ES-I3 (cell line): ENCODE measurements at regions not wholly inside any gene's neighbourhood (a gene's known extent, or its start where the extent isn't known, plus 50 kb on each side); places are given as distances from the start of the nearest gene placed in this dataset.
"Not testable (repeated sequence)": the region's sequence is repeated elsewhere in the genome, so short reads cannot be mapped to it uniquely, and the experiment has no call there.

Source experiments
- H3K36me3 ChIP-seq: 2 replicates; pipeline ENCODE4 v1.6.1; 2013; ENCODE audit warnings: mild to moderate bottlenecking, low read length, control low read depth, moderate library complexity; ENCODE audit not compliant: insufficient read depth
- H3K4me1 ChIP-seq: 2 replicates; pipeline ENCODE4 v1.6.1; 2013; ENCODE audit warnings: mild to moderate bottlenecking, control low read depth, low read length; ENCODE audit not compliant: insufficient read depth
- H3K9ac ChIP-seq: 2 replicates; pipeline ENCODE4 v1.6.1; 2013; ENCODE audit warnings: low read depth, mild to moderate bottlenecking, low read length, moderate library complexity
- H3K9me3 ChIP-seq: 2 replicates; pipeline ENCODE4 v1.6.1; 2013; ENCODE audit warnings: mild to moderate bottlenecking, low read length, moderate library complexity; ENCODE audit not compliant: control insufficient read depth, insufficient read depth

GRCh38 chr9:63450836-63451235, 1834.2 kb downstream of the FOXD4L5 start:
- not testable (repeated sequence) for H3K36me3 ChIP-seq, H3K9me3 ChIP-seq, H3K9ac ChIP-seq, H3K4me1 ChIP-seq

- not testable (repeated sequence) for H3K36me3 ChIP-seq, H3K4me1 ChIP-seq, H3K9ac ChIP-seq, H3K9me3 ChIP-seq
Observed at GRCh38 chr9:63425123-63425522, 1859.9 kb downstream of the FOXD4L5 start.

GRCh38 chr9:63390897-63391296, 1894.1 kb downstream of the FOXD4L5 start:
- not testable (repeated sequence) for H3K9me3 ChIP-seq, H3K36me3 ChIP-seq, H3K4me1 ChIP-seq, H3K9ac ChIP-seq

DNA sequence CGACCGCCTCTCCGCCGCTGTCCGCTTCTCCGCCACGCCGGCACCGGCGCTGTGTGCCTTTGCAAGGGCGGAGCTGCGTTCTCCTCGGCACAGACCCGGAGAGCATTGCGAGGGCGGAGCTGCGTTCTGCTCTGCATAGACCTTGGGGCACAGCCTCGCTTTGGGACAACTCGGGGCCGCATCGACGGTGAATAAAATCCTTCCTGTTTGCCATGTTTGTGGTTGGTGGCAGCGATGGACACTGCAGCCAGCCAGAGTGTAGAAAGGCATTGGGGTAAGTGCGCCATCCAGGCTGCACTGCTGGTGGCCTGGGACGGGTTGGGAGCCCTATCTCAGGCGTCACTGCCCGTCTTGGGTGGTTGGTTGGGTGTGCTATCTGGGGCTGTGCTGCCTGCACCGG, 1899.5 kb downstream of the FOXD4L5 start:
- not testable (repeated sequence) for H3K9ac ChIP-seq, H3K36me3 ChIP-seq, H3K9me3 ChIP-seq, H3K4me1 ChIP-seq

- H3K36me3 ChIP-seq, H3K4me1 ChIP-seq, H3K9me3 ChIP-seq, H3K9ac ChIP-seq: not testable (repeated sequence)
Observed at GRCh38 chr9:63379864-63380263, 1905.1 kb downstream of the FOXD4L5 start.

GRCh38 chr9:63354219-63354618, 1930.8 kb downstream of the FOXD4L5 start:
- not testable (repeated sequence) for H3K9ac ChIP-seq, H3K4me1 ChIP-seq

DNA sequence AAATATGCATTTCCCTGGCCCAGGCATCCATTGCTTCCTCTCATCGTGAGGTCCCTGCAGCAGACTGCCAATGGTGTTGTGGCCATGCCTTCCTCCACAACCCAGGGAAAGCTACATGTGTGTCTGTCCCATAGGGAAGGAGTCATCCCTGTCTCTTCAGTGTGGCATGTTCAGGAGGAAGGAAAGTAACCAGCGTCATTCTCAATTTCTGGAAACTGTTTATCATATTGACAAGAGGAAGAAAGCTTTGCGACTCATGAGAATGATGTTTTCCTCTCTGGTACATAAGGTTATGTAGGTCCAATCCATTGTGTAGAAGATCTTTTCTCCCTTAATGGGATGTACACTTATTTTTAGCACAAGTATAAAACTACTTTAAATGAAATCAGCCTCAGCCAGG, 1937.7 kb downstream of the FOXD4L5 start:
- not testable (repeated sequence) for H3K9ac ChIP-seq, H3K4me1 ChIP-seq, H3K9me3 ChIP-seq, H3K36me3 ChIP-seq

More at GRCh38 chr9:63354219-63354618, 1930.8 kb downstream of the FOXD4L5 start:
- H3K9me3 ChIP-seq, H3K36me3 ChIP-seq: not testable (repeated sequence)

- not testable (repeated sequence) for H3K9ac ChIP-seq, H3K4me1 ChIP-seq
Observed at GRCh38 chr9:63346310-63347048, 1938.5 kb downstream of the FOXD4L5 start.

DNA sequence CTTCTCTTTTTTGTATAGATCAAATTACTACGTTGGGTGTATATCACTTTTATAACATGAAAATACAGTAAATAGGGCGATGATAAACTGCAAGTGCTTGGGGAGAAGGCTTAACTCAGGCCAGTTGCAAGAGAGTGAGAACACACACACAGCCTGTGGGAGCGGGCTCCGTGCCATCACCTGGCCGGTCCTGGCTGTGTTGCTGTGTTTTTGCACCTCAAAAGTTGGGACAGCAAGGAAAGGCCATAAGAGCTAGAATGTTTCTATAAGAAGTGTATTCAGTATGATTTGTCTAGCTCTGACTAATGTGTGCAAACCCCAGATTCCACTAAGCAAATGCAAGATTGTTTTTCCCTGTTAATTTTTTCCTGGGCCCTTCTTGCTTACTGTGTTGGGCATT, 1940.6 kb downstream of the FOXD4L5 start:
- not testable (repeated sequence) for H3K9me3 ChIP-seq, H3K9ac ChIP-seq, H3K36me3 ChIP-seq, H3K4me1 ChIP-seq

More at GRCh38 chr9:63346310-63347048, 1938.5 kb downstream of the FOXD4L5 start:
- not testable (repeated sequence) for H3K9me3 ChIP-seq, H3K36me3 ChIP-seq

GRCh38 chr9:63342528-63342927, 1942.5 kb downstream of the FOXD4L5 start:
- not testable (repeated sequence) for H3K9me3 ChIP-seq, H3K4me1 ChIP-seq, H3K9ac ChIP-seq, H3K36me3 ChIP-seq

DNA sequence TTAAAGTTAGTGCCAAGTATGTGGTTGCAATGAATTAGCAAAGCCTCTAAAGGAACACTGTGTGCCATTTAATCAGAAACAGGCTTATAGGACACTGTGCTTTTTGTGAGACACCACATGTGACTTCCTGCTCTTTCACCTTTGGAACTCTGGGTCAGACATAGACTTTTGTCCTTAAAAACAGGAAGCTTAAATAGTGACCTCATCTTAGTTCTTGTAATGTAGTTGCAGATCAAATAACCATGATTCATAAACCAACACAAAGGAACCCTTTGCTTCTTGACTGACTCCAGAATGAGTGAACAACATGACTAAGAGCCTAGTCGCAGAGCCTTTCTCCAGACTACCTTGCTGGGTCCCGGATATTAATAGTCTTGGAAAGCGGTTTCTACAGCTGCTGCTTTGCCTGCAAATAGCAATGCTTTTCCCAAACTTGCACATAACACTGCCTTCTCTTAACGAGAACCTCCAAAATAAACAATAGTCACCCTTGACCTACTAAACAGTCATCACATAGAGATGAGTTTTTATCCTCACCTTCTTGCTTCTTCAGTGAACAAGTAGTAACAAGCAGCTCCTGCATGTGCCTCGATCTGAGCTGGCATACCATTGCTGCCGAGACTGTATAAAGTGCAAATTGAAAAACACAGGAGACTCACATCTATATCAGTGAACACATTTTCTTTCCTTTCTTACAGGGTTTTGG, 1947.0 kb downstream of the FOXD4L5 start:
- H3K4me1 ChIP-seq, H3K9me3 ChIP-seq, H3K36me3 ChIP-seq, H3K9ac ChIP-seq: not testable (repeated sequence)

DNA sequence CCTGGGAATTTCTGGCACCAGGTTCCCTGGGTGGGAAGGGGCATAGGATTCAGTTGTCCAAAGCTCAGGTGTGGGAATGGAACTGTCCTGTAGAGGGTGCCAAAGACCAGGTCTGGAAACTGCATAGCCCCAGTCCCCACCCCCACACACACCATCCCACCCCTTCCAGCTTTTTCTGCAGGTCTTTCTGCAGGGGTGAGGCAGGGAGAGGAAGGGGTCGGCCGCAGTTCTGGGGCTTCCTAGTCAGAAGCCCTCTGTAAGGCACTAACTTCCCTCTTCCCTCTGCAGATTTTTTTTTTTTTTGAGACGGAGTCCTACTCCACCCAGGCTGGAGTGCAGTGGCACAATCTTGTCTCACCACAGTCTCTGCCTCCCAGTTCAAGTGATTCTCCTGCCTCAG, 1949.7 kb downstream of the FOXD4L5 start:
- H3K9me3 ChIP-seq, H3K4me1 ChIP-seq, H3K9ac ChIP-seq, H3K36me3 ChIP-seq: not testable (repeated sequence)

GRCh38 chr9:63334187-63334586, 1950.8 kb downstream of the FOXD4L5 start:
- not testable (repeated sequence) for H3K36me3 ChIP-seq, H3K9me3 ChIP-seq, H3K4me1 ChIP-seq, H3K9ac ChIP-seq

GRCh38 chr9:63333083-63333482, 1951.9 kb downstream of the FOXD4L5 start:
- H3K4me1 ChIP-seq, H3K9me3 ChIP-seq, H3K36me3 ChIP-seq, H3K9ac ChIP-seq: not testable (repeated sequence)

DNA sequence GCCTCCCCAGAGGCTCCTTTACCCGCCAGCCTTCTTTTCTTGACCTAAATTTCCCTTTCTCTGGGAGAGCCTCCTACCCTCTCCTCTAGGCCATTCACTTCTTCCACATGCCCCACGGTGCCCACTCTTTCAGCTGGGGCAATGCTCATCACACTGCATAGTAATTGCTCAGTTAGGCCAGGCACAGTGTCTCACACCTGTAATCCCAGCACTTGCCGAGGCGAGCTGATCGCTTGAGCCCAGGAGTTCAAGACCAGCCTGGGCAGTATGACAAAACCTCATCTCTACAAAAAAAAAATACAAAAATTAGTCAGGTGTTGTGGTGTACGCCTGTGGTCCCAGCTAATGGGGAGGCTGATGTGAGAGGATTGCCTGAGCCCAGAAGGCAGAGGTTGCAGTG, 1956.7 kb downstream of the FOXD4L5 start:
- not testable (repeated sequence) for H3K4me1 ChIP-seq, H3K36me3 ChIP-seq, H3K9me3 ChIP-seq, H3K9ac ChIP-seq
